Suprapubic skin (tissue), 4 donors: ENCODE measurements at regions not wholly inside any gene's neighbourhood (a gene's known extent, or its start where the extent isn't known, plus 50 kb on each side); places are given as distances from the start of the nearest gene placed in this dataset.

ENCODE experiments used
- DNase-seq, 2 donors: peaks; one replicate each; pipeline ENCODE4 v3.0.0-alpha.2; 2019; ENCODE audit warnings: low spot score in 2 of 2
- H3K27ac ChIP-seq: fragments of 200-600 bp; sonication (generic); one replicate; pipeline ENCODE4 v1.5.1; 2019
- H3K27me3 ChIP-seq: fragments of 200-600 bp; sonication (generic); one replicate; pipeline ENCODE4 v1.5.1; 2019
- H3K36me3 ChIP-seq: fragments of 200-600 bp; sonication (generic); one replicate; pipeline ENCODE4 v1.5.1; 2019
- H3K4me1 ChIP-seq: fragments of 200-600 bp; sonication (generic); one replicate; pipeline ENCODE4 v1.5.1; 2019
- H3K4me3 ChIP-seq: fragments of 200-600 bp; sonication (generic); one replicate; pipeline ENCODE4 v1.5.1; 2019; ENCODE audit warnings: mild to moderate bottlenecking
- H3K9me3 ChIP-seq: fragments of 200-600 bp; sonication (generic); one replicate; pipeline ENCODE4 v1.5.1; 2019
- CTCF ChIP-seq, 2 donors: fragments of 200-600 bp in 1 of 2; fragments of 450-650 bp in 1 of 2; sonication (generic) in 1 of 2; IDR thresholded peaks; one replicate each; pipeline ENCODE4 v1.5.1; 2016 to 2019; ENCODE audit warnings: antibody characterized with exemption in 2 of 2, mild to moderate bottlenecking in 1 of 2, moderate library complexity in 1 of 2
- EP300 ChIP-seq: sonication (generic); formaldehyde crosslinking; IDR thresholded peaks from one replicate; pipeline ENCODE4 v1.6.1; 2017; ENCODE audit warnings: antibody characterized with exemption
- POLR2A ChIP-seq, 2 donors: fragments of 450-650 bp; IDR thresholded peaks; one replicate each; pipeline ENCODE4 v1.6.1; 2017; ENCODE audit warnings: antibody characterized with exemption in 2 of 2, mild to moderate bottlenecking in 2 of 2, moderate library complexity in 2 of 2
- POLR2AphosphoS5 ChIP-seq, 3 donors: sonication (generic); formaldehyde crosslinking; IDR thresholded peaks; one replicate each; pipeline ENCODE4 v1.6.1; 2017; ENCODE audit warnings: antibody characterized with exemption in 3 of 3
- WGBS: methylation state at CpG from one replicate; pipeline ENCODE4 v1.1.5; 2018; 5-methylcytosine and 5-hydroxymethylcytosine counted together

- 94% methylated on average over 5 of the region's 5 CpGs for WGBS
- H3K27ac ChIP-seq = no peak overlapping the region
- no peak overlapping the region for H3K4me3 ChIP-seq
- H3K9me3 ChIP-seq = no peaks in the 10 kb centered on the region
- DNase-seq = no peak
- no peak for TF ChIP-seq CTCF (IDR thresholded peaks at IDR 0.05)
- no peak for TF ChIP-seq POLR2AphosphoS5 (IDR thresholded peaks at IDR 0.05)
- TF ChIP-seq EP300 = no peak
- no peak for TF ChIP-seq POLR2A (IDR thresholded peaks at IDR 0.05)
- no peaks in the 10 kb centered on the region for H3K36me3 ChIP-seq
- H3K27me3 ChIP-seq = no peaks in the 10 kb centered on the region
- no peaks in the 10 kb centered on the region for H3K4me1 ChIP-seq
These were observed 168.7 kb downstream of the SCG2 start for GRCh38 chr2:223433461-223433860.

- no peak overlapping the region for H3K4me3 ChIP-seq
- no peak for DNase-seq
- H3K36me3 ChIP-seq = no peaks in the 10 kb centered on the region
- no peaks in the 10 kb centered on the region for H3K9me3 ChIP-seq
- no peak for TF ChIP-seq EP300
- TF ChIP-seq POLR2A (IDR thresholded peaks at IDR 0.05) = no peak
- no peak for TF ChIP-seq POLR2AphosphoS5 (IDR thresholded peaks at IDR 0.05)
- no peaks in the 10 kb centered on the region for H3K4me1 ChIP-seq
- no peak overlapping the region for H3K27ac ChIP-seq
- no peaks in the 10 kb centered on the region for H3K27me3 ChIP-seq
- 81% methylated on average over 4 of the region's 4 CpGs for WGBS
These were observed 164.4 kb downstream of the SCG2 start for GRCh38 chr2:223437788-223438187.

GRCh38 chr2:223439184-223439583, 163.0 kb downstream of the SCG2 start:
- Histone ChIP-seq H3K27me3 (no peaks in the 10 kb centered on the region), H3K27ac (no peak overlapping the region), H3K9me3 (no peaks in the 10 kb centered on the region), H3K4me3 (no peak overlapping the region), H3K36me3 (no peaks in the 10 kb centered on the region), H3K4me1 (no peaks in the 10 kb centered on the region)
- DNase-seq = no peak
- TF ChIP-seq EP300 = no peak
- TF ChIP-seq POLR2AphosphoS5 (IDR thresholded peaks at IDR 0.05) = no peak
- TF ChIP-seq CTCF (IDR thresholded peaks at IDR 0.05) = no peak
- TF ChIP-seq POLR2A (IDR thresholded peaks at IDR 0.05) = no peak
- 71% methylated on average over 1 of the region's 1 CpG for WGBS

- 83% methylated on average over 1 of the region's 1 CpG for WGBS
- no peaks in the 10 kb centered on the region for H3K4me1 ChIP-seq
- H3K36me3 ChIP-seq = no peaks in the 10 kb centered on the region
- H3K9me3 ChIP-seq = no peaks in the 10 kb centered on the region
- H3K27ac ChIP-seq = no peak overlapping the region
- no peak for DNase-seq
- no peak overlapping the region for H3K4me3 ChIP-seq
- TF ChIP-seq POLR2A (IDR thresholded peaks at IDR 0.05) (no peak), EP300 (no peak), POLR2AphosphoS5 (IDR thresholded peaks at IDR 0.05) (no peak), CTCF (IDR thresholded peaks at IDR 0.05) (no peak)
- no peaks in the 10 kb centered on the region for H3K27me3 ChIP-seq
These were observed 162.4 kb downstream of the SCG2 start for GRCh38 chr2:223439786-223440185.

- Histone ChIP-seq H3K27me3 (no peaks in the 10 kb centered on the region), H3K9me3 (no peaks in the 10 kb centered on the region), H3K36me3 (no peaks in the 10 kb centered on the region), H3K4me1 (no peaks in the 10 kb centered on the region), H3K4me3 (no peak overlapping the region), H3K27ac (no peak overlapping the region)
- no peak for DNase-seq
- WGBS = 59% methylated on average over 2 of the region's 2 CpGs
- TF ChIP-seq CTCF (IDR thresholded peaks at IDR 0.05) (no peak), POLR2A (IDR thresholded peaks at IDR 0.05) (no peak), POLR2AphosphoS5 (IDR thresholded peaks at IDR 0.05) (no peak), EP300 (no peak)
These were observed 159.3 kb downstream of the SCG2 start for GRCh38 chr2:223442847-223443246.

- Histone ChIP-seq H3K27ac (no peak overlapping the region), H3K27me3 (peaks cover 2% of the 10 kb centered on the region), H3K4me3 (no peak overlapping the region), H3K9me3 (no peaks in the 10 kb centered on the region), H3K4me1 (no peaks in the 10 kb centered on the region), H3K36me3 (no peaks in the 10 kb centered on the region)
- DNase-seq = no peak
- TF ChIP-seq POLR2A (IDR thresholded peaks at IDR 0.05) (no peak), EP300 (no peak), POLR2AphosphoS5 (IDR thresholded peaks at IDR 0.05) (no peak)
- 84% methylated on average over 3 of the region's 3 CpGs for WGBS
These were observed 151.9 kb downstream of the SCG2 start for GRCh38 chr2:223450246-223450645.
